ENCODE measurements at regions not wholly inside any gene's neighbourhood (a gene's known extent, or its start where the extent isn't known, plus 50 kb on each side); places are given as distances from the start of the nearest gene placed in this dataset.
A peak's percentile ranks its signal among the peaks of the same experiment; 100 is the strongest.

DNA sequence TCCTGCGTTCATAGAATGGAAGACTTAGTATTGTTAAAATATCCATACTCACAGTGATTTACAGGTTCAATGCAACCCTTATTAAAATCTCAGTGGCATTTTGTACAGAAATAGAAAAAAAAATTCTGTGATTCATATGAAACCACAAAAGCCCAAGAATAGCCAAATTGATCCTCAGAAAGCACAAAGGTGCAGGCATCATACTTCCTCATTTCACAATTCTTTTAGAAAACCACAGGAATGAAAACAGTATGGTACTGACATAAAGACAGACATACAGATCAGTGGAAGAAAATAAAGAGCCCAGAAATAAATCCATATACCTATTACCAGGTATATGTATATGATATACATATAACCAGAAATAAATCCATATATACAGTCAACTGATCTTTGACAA lies 86.8 kb upstream of the MEGF10 start:
- Mint-ChIP-seq H3K9me3 (peaks cover 6% of the 10 kb centered on the region), H3K4me1 (peaks cover 9% of the 10 kb centered on the region), H3K27me3 (ENCODE audit: low read depth) (peaks cover 2% of the 10 kb centered on the region), H3K27ac (ENCODE audit: unreplicated experiment) (no peak overlapping the region), H3K36me3 (ENCODE audit: low read depth) (peaks cover under 1% of the 10 kb centered on the region), H3K4me3 (no peak overlapping the region)
- no peak for DNase-seq (ENCODE audit: low read depth, low spot score)
- TF ChIP-seq CTCF (conservative IDR thresholded peaks at IDR 0.05) = no peak

- H3K36me3 Mint-ChIP-seq (ENCODE audit: low read depth) = no peaks in the 10 kb centered on the region
- H3K27ac Mint-ChIP-seq (ENCODE audit: unreplicated experiment) = no peak overlapping the region
- TF ChIP-seq CTCF (conservative IDR thresholded peaks at IDR 0.05) = no peak
- H3K4me1 Mint-ChIP-seq = peaks cover 10% of the 10 kb centered on the region
- no peaks in the 10 kb centered on the region for H3K9me3 Mint-ChIP-seq
- H3K27me3 Mint-ChIP-seq (ENCODE audit: low read depth) = peaks cover 2% of the 10 kb centered on the region
- H3K4me3 Mint-ChIP-seq = no peak overlapping the region
- no peak for DNase-seq (ENCODE audit: low read depth, low spot score)
Observed at GRCh38 chr5:127205147-127205546, 85.4 kb upstream of the MEGF10 start.

DNA sequence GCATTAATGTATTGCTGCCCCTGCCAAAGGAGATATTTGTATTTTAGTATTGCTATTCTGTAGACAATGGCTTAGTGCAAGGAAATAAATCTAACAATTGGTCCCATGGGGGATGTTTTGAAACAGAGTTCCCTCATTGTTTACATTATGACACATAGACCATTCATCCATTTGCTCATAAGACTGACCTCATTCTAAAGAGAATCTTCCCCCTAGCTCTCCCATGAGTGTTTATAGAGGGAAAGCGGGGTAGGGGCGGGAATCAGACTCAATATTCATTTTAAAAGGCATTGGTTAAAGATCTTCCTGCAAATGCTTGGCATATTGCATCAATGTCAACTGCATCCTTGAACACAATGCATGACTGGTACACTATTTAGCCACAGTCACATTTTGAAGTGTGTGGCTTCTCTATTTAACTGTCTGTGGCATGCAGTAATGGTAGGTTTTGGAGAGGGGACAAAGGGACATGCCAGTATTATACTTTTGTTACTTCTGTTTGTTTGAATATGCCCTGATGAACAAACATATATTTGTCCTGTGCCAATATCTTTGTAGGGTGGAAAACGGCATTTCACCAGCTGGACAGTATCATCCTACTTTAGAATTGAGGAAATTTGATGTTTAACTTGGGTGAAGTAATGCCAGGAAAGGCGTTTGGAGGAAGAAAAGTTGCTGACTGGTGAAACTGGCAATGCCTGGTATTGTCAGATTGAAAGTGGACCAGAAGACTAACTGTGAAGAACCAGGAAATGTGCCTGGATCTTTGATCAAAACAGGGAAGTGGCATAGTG lies 84.1 kb upstream of the MEGF10 start:
- H3K9me3 Mint-ChIP-seq = no peaks in the 10 kb centered on the region
- TF ChIP-seq CTCF (conservative IDR thresholded peaks at IDR 0.05) = no peak
- no peaks in the 10 kb centered on the region for H3K36me3 Mint-ChIP-seq (ENCODE audit: low read depth)
- DNase-seq (ENCODE audit: low read depth, low spot score) = no peak
- H3K27me3 Mint-ChIP-seq (ENCODE audit: low read depth) = peaks cover 2% of the 10 kb centered on the region
- H3K27ac Mint-ChIP-seq (ENCODE audit: unreplicated experiment) = no peak overlapping the region
- H3K4me3 Mint-ChIP-seq = no peak overlapping the region
- H3K4me1 Mint-ChIP-seq = peaks cover 13% of the 10 kb centered on the region

- Mint-ChIP-seq H3K27me3 (ENCODE audit: low read depth) (no peaks in the 10 kb centered on the region), H3K4me3 (no peak overlapping the region), H3K36me3 (ENCODE audit: low read depth) (no peaks in the 10 kb centered on the region), H3K4me1 (peaks cover 13% of the 10 kb centered on the region), H3K27ac (ENCODE audit: unreplicated experiment) (peak overlapping the region; percentile 69), H3K9me3 (peaks cover 3% of the 10 kb centered on the region)
- no peak for TF ChIP-seq CTCF (conservative IDR thresholded peaks at IDR 0.05)
- no peak for DNase-seq (ENCODE audit: low read depth, low spot score)
Observed at GRCh38 chr5:127210042-127210441, 80.6 kb upstream of the MEGF10 start.

GRCh38 chr5:127213231-127213630 lies 77.4 kb upstream of the MEGF10 start:
- no peaks in the 10 kb centered on the region for H3K36me3 Mint-ChIP-seq (ENCODE audit: low read depth)
- peaks cover 3% of the 10 kb centered on the region for H3K9me3 Mint-ChIP-seq
- no peaks in the 10 kb centered on the region for H3K27me3 Mint-ChIP-seq (ENCODE audit: low read depth)
- no peak for DNase-seq (ENCODE audit: low read depth, low spot score)
- no peak overlapping the region for H3K4me3 Mint-ChIP-seq
- TF ChIP-seq CTCF (conservative IDR thresholded peaks at IDR 0.05) = no peak
- H3K27ac Mint-ChIP-seq (ENCODE audit: unreplicated experiment) = no peak overlapping the region
- peaks cover 4% of the 10 kb centered on the region for H3K4me1 Mint-ChIP-seq
